ENCODE measurements at regions not wholly inside any gene's neighbourhood (a gene's known extent, or its start where the extent isn't known, plus 50 kb on each side); places are given as distances from the start of the nearest gene placed in this dataset.
"Not testable (repeated sequence)": the region's sequence is repeated elsewhere in the genome, so short reads cannot be mapped to it uniquely, and the experiment has no call there.

DNA sequence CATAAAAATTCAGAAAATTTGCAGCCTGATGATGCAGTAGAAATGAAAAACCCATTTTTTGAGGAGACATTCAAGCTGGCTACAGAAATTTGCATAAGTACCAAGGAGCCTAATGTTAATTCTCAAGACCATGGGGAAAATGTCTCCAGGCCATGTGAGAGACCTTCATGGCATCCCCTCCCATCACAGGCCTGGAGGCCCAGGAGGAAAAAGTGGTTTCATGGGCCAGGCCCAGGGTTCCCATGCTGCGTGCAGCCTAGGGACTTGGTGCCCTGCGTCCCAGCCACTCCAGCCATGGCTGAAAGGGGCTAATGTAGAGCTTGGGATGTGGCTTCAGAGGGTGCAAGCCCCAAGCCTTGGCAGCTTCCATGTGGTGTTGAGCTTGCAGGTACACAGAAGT lies 55.3 kb upstream of the FRMPD4 start:
- POLR2A ChIA-PET; H3K4me2 ChIP-seq; FAIRE-seq; H3K4me3 ChIP-seq; H3K9me3 ChIP-seq; ATAC-seq; H3K4me1 ChIP-seq; DNase-seq (ENCODE audit: low read depth in 1 of 2, low spot score in 1 of 2); H3K27ac ChIP-seq: not testable (repeated sequence)
- TF ChIP-seq ZFP36 (IDR thresholded peaks at IDR 0.05; ENCODE audit: borderline replicate concordance, partially characterized antibody), result peak; percentile 65
- CTCF ChIA-PET, result interaction anchor here (2.3 kb wide), 1 partner anchor 619 kb away, joined by 6 read pairs; no protein-coding TSS in a partner anchor
- no CpG with 5 or more reads among the region's 2 CpGs for WGBS (ENCODE audit: missing lambda C conversion rate)

Small RNAs in the stretch of these regions (small RNA-seq; reads per million reads assigned to genes)
- 0 reads per million in 6 experiments for gene RF00019

Measured in A549 (cell line).